HG02642 (cell line): ENCODE measurements at regions not wholly inside any gene's neighbourhood (a gene's known extent, or its start where the extent isn't known, plus 50 kb on each side); places are given as distances from the start of the nearest gene placed in this dataset.
"Not testable (repeated sequence)": the region's sequence is repeated elsewhere in the genome, so short reads cannot be mapped to it uniquely, and the experiment has no call there.

Experiments
- ATAC-seq: cut with Tn5 transposase; IDR thresholded peaks from one replicate; pipeline ENCODE4 v1.9.1; 2021; ENCODE audit warnings: mild to moderate bottlenecking; ENCODE audit not compliant: unreplicated experiment, poor library complexity

GRCh38 chrY:11151724-11152123 lies 1549.3 kb upstream of the USP9Y start:
- not testable (repeated sequence) for ATAC-seq

GRCh38 chrY:11156100-11156499 lies 1544.9 kb upstream of the USP9Y start:
- not testable (repeated sequence) for ATAC-seq

DNA sequence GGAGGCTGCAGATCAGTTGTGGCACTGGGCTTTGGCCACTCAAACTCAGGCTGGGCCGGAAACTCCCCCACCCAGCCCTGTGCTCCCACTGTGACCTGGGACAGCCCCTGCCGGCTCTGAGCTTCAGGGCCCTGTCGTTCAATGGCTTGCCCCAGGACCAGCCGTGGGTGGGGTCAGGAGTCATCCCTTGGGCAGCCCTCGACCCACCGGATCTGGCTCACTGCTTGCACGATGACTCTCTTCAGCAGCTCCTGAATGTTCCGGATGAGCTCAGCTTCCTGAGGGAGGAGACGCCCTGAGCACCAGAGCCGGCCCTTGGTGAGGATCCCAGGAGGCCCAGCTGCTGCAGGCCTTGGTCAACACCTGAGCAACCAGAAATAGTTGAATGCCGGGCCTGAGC lies 1544.2 kb upstream of the USP9Y start:
- ATAC-seq, result not testable (repeated sequence)

DNA sequence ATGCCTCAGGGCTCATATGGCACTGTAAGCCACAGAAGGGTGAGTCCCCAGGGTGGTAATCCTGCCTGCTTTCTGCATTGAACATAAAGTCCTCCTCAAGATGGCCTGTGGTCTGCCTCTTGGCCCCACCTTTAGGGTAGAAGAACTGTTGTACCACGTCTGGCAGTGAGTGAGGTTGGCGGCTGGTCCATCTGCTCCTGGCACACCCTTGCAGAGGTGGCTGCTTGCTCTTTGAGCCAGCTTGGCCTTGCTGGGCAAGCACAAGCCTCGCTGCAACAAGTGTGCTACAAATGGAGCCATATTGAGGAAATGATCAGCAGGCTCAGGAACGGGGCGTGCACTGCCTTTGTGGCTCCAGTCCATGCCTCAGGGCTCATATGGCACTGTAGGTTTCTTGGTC lies 1524.0 kb upstream of the USP9Y start:
- ATAC-seq, result not testable (repeated sequence)

- ATAC-seq, result not testable (repeated sequence)
Observed at GRCh38 chrY:11201133-11201532, 1499.9 kb upstream of the USP9Y start.

DNA sequence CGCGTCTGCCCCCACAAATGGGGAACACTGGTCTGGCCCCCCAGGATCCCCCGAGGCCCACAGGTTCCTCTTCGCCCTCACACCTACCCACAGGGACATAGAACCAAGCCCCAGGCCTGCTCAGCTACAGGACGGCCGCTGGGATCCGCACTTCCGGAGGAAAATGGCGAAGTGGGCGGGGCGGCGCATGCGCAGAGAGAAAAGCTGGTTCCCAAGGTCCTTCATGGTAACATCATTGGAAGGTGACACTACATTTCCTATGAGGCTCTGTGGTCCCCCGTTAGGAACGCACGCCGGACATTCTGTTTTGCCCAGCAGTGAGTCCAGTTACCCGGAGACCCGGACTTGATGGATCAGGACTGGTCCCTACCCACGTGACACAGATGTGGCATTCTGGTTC lies 1486.2 kb upstream of the USP9Y start:
- ATAC-seq, result not testable (repeated sequence)
